Hepatocyte (in vitro differentiated cells): ENCODE measurements at regions not wholly inside any gene's neighbourhood (a gene's known extent, or its start where the extent isn't known, plus 50 kb on each side); places are given as distances from the start of the nearest gene placed in this dataset.

Experiments used
- EZH2 ChIP-seq: fragments of 200-600 bp; sonication (generic); IDR thresholded peaks from 2 replicates; pipeline ENCODE4 v1.6.1; 2016; ENCODE audit warnings: antibody characterized with exemption, mild to moderate bottlenecking, borderline replicate concordance
- EZH2phosphoT487 ChIP-seq: fragments of 200-600 bp; sonication (generic); IDR thresholded peaks from one replicate; pipeline ENCODE4 v1.6.1; 2018; ENCODE audit warnings: antibody characterized with exemption, mild to moderate bottlenecking, low read depth, moderate library complexity; ENCODE audit not compliant: unreplicated experiment, severe bottlenecking

GRCh38 chr2:23118313-23118712 lies 266.7 kb upstream of the KLHL29 start:
- no peak for TF ChIP-seq EZH2
- no peak for TF ChIP-seq EZH2phosphoT487
